Tibial nerve (tissue), 3 donors: ENCODE measurements at regions not wholly inside any gene's neighbourhood (a gene's known extent, or its start where the extent isn't known, plus 50 kb on each side); places are given as distances from the start of the nearest gene placed in this dataset.

Experiments
- POLR2A ChIP-seq, 2 donors: fragments of 450-650 bp; IDR thresholded peaks; one replicate each; pipeline ENCODE4 v1.6.1; 2017; ENCODE audit warnings: antibody characterized with exemption in 2 of 2, mild to moderate bottlenecking in 2 of 2, moderate library complexity in 2 of 2
- TF ChIP-seq, protein P1 (sequence below), 5 experiments: fragments of 200-600 bp in 3 of 5; fragments of 450-650 bp in 2 of 5; sonication (generic) in 3 of 5; IDR thresholded peaks; one replicate each; pipeline ENCODE4 v1.5.1; 2016 to 2019; ENCODE audit warnings: antibody characterized with exemption in 5 of 5, mild to moderate bottlenecking in 3 of 5, moderate library complexity in 2 of 5

- TF ChIP-seq, protein P1, sequence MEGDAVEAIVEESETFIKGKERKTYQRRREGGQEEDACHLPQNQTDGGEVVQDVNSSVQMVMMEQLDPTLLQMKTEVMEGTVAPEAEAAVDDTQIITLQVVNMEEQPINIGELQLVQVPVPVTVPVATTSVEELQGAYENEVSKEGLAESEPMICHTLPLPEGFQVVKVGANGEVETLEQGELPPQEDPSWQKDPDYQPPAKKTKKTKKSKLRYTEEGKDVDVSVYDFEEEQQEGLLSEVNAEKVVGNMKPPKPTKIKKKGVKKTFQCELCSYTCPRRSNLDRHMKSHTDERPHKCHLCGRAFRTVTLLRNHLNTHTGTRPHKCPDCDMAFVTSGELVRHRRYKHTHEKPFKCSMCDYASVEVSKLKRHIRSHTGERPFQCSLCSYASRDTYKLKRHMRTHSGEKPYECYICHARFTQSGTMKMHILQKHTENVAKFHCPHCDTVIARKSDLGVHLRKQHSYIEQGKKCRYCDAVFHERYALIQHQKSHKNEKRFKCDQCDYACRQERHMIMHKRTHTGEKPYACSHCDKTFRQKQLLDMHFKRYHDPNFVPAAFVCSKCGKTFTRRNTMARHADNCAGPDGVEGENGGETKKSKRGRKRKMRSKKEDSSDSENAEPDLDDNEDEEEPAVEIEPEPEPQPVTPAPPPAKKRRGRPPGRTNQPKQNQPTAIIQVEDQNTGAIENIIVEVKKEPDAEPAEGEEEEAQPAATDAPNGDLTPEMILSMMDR (IDR thresholded peaks at IDR 0.05), result no peak
- TF ChIP-seq POLR2A (IDR thresholded peaks at IDR 0.05), result no peak
Measured at GRCh38 chr18:2324459-2324858, 246.8 kb downstream of the METTL4 start.
